ENCODE measurements at regions not wholly inside any gene's neighbourhood (a gene's known extent, or its start where the extent isn't known, plus 50 kb on each side); places are given as distances from the start of the nearest gene placed in this dataset.
"Not testable (repeated sequence)": the region's sequence is repeated elsewhere in the genome, so short reads cannot be mapped to it uniquely, and the experiment has no call there.

DNA sequence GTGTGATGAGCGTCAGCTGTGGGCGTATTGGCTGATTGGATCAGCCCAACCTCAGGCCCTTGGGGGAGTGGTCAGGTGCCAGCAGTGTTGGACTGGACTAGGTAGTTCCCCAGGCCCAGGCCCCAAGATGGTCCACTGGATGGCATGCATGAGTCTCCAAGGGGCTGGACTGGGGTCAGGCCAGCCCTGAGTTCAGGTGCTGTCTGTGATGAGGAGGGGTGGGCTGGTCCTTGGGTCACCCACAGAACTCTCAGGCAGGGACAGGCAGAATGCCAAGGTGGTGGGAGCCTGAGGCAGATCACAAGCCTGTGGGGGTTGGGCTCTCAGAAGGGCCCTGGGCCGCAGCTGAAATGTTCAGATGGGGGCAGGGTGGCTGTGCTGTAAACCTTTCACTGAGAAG, 59.5 kb upstream of the THUMPD2 start:
- no peak overlapping the region for H3K4me3 ChIP-seq (ENCODE audit: low read depth, low read length)
- no peaks in the 10 kb centered on the region for H3K4me1 ChIP-seq (ENCODE audit: insufficient read depth)
- H3K36me3 ChIP-seq (ENCODE audit: insufficient read depth) = no peaks in the 10 kb centered on the region
- WGBS = 93% methylated on average over 3 of the region's 3 CpGs
- no peak for DNase-seq (ENCODE audit: extremely low spot score)
- no peak overlapping the region for H3K27ac ChIP-seq (ENCODE audit: low read depth)

DNA sequence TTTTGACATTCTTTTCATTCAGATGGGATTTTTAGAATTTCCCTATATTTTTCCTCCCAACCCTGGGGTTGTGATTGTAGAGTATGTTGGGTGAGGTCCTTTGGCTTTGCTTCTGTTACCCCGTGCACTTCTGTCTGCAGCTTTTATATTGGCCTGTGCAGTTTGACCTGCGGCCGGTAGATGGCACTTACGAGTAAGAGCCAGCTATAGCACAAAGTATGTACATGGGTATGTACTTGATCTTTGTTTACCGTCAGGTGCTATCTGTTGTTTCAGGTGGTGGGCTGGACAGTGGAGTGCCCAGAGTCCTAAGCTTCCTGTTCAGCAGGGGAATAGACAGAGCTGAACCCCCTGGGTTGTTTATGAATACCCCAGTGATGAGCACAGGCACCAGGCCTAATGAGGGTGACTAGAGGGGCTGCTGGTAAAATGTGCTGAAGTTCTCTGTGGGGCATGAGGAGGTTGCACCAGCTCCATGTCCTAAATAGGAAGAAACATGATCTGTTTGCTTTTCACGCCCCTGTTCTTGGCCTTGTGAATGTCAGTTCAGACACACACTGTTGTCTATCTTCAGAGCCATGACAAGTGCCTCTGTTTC, 58.9 kb upstream of the THUMPD2 start:
- H3K4me3 ChIP-seq (ENCODE audit: low read depth, low read length) = no peak overlapping the region
- WGBS = 49% methylated on average over 6 of the region's 6 CpGs
- no peaks in the 10 kb centered on the region for H3K36me3 ChIP-seq (ENCODE audit: insufficient read depth)
- no peaks in the 10 kb centered on the region for H3K4me1 ChIP-seq (ENCODE audit: insufficient read depth)
- DNase-seq (ENCODE audit: extremely low spot score) = no peak
- no peak overlapping the region for H3K27ac ChIP-seq (ENCODE audit: low read depth)

DNA sequence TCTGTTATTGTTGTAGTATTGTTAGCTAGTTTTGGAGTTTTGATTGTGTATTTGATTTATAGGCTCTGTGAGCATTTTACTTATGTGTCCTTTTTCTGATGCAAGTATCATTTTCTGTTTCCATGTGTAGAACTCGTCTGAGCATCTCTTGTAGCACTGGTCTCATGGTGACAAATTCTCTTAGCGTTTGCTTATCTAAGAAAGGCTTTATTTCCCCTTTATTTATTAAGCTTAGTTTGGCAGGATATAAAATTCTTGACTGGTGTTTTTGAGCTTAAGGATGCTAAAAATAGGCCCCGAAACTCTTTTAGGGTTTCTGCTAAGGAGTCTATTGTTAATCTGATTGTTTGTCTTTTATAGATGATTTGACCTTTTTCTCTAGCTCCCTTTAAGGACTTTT, 57.6 kb upstream of the THUMPD2 start:
- H3K36me3 ChIP-seq (ENCODE audit: insufficient read depth) = no peaks in the 10 kb centered on the region
- H3K4me1 ChIP-seq (ENCODE audit: insufficient read depth) = no peaks in the 10 kb centered on the region
- H3K4me3 ChIP-seq (ENCODE audit: low read depth, low read length) = no peak overlapping the region
- 85% methylated on average over 3 of the region's 3 CpGs for WGBS
- H3K27ac ChIP-seq (ENCODE audit: low read depth) = no peak overlapping the region
- no peak for DNase-seq (ENCODE audit: extremely low spot score)

DNA sequence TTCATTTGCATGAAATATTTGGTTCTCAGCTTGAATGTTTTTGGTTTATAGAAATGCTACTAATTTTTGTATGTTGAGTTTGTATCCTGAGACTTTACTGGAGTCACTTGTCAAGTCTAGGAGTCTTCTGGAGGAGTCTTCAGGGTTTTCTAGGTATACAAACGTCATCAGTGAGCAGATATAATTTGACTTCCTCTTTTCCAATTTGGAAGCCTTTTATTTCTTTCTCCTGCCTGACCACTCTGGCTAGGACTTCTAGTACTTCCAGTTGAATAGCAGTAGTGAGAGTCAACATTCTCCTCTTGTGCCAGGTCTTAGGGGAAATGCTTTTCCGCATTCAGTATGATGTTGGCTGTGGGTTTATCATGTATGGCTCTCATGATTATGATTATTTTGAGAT, 55.4 kb upstream of the THUMPD2 start:
- Histone ChIP-seq H3K36me3 (ENCODE audit: insufficient read depth) (no peaks in the 10 kb centered on the region), H3K27ac (ENCODE audit: low read depth) (no peak overlapping the region), H3K4me3 (ENCODE audit: low read depth, low read length) (no peak overlapping the region), H3K4me1 (ENCODE audit: insufficient read depth) (no peaks in the 10 kb centered on the region)
- 89% methylated on average over 2 of the region's 2 CpGs for WGBS
- no peak for DNase-seq (ENCODE audit: extremely low spot score)

DNA sequence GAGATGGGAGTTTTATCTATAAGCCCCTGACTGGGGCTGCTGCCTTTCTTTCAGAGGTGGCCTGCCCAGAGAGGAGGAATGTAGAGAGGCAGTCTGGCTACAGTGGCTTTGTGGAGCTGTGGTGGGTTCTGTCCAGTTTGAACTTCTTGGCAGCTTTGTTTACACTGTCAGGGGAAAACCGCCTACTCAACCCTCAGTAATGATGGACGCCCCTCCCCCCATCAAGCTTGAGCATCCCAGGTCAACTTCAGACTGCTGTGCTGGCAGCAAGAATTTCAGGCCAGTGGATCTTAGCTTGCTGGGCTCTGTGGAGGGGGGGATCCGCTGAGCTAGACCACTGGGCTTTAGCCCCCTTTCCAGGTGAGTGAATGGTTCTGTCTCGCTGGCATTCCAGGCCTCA, 51.6 kb upstream of the THUMPD2 start:
- not testable (repeated sequence) for H3K36me3 ChIP-seq (ENCODE audit: insufficient read depth); H3K4me1 ChIP-seq (ENCODE audit: insufficient read depth); H3K27ac ChIP-seq (ENCODE audit: low read depth); DNase-seq (ENCODE audit: extremely low spot score); H3K4me3 ChIP-seq (ENCODE audit: low read depth, low read length)
- WGBS = 78% methylated on average over 4 of the region's 4 CpGs

All from urinary bladder (tissue), 3 donors.